Caco-2 (cell line): ENCODE measurements at regions not wholly inside any gene's neighbourhood (a gene's known extent, or its start where the extent isn't known, plus 50 kb on each side); places are given as distances from the start of the nearest gene placed in this dataset.
"Not testable (repeated sequence)": the region's sequence is repeated elsewhere in the genome, so short reads cannot be mapped to it uniquely, and the experiment has no call there.

ENCODE experiments used
- BruUV-seq: library from RNA; stranded (reverse); fragments of 400-500 nt; replicated peaks from 2 replicates; lab custom pipeline; 2021; lab: Mats Ljungman, UMichigan
- CTCF ChIA-PET: fragments of 300-600 bp; sonication (Branson Sonifier 250); formaldehyde crosslinking; loops from one replicate; lab custom pipeline; 2022; ENCODE audit warnings: antibody characterized with exemption; lab: Charles Lee
- POLR2A ChIA-PET: fragments of 300-600 bp; sonication (Branson Sonifier 250); formaldehyde crosslinking; loops from one replicate; lab custom pipeline; 2022; ENCODE audit warnings: antibody characterized with exemption; lab: Charles Lee
- DNase-seq, 2 experiments: peaks; one replicate each; pipeline versions ENCODE4 v3.0.0 to v3.0.0-alpha.2; 2020 to 2022
- H3K27me3 ChIP-seq: replicated peaks from 2 replicates; pipeline ENCODE4 v1.6.0; 2011; ENCODE audit warnings: low read length; ENCODE audit not compliant: control insufficient read depth, insufficient read depth
- H3K36me3 ChIP-seq: 2 replicates; pipeline ENCODE4 v1.5.1; 2011; ENCODE audit warnings: low read length; ENCODE audit not compliant: control insufficient read depth, insufficient read depth
- H3K4me1 ChIP-seq: fragments of 250-450 bp; sonication (Bioruptor Pico); 2 replicates; pipeline ENCODE4 v1.5.1; 2020; ENCODE audit warnings: mild to moderate bottlenecking
- H3K4me3 ChIP-seq: 2 replicates; pipeline ENCODE4 v1.5.1; 2011; ENCODE audit warnings: low read depth, mild to moderate bottlenecking, control low read depth, low read length
- H3K9me3 ChIP-seq: fragments of 250-450 bp; sonication (Bioruptor Pico); 2 replicates; pipeline ENCODE4 v1.5.1; 2020; ENCODE audit warnings: mild to moderate bottlenecking, moderate library complexity
- H3K27ac Mint-ChIP-seq: one replicate; pipeline ENCODE4 v1.8.0; 2022; ENCODE audit warnings: mixed read lengths; ENCODE audit not compliant: unreplicated experiment
- H3K27me3 Mint-ChIP-seq: one replicate; pipeline ENCODE4 v1.8.0; 2022; ENCODE audit warnings: mixed read lengths; ENCODE audit not compliant: insufficient read depth, unreplicated experiment
- H3K36me3 Mint-ChIP-seq: one replicate; pipeline ENCODE4 v1.8.0; 2022; ENCODE audit warnings: mild to moderate bottlenecking, mixed read lengths; ENCODE audit not compliant: insufficient read depth, unreplicated experiment
- H3K4me1 Mint-ChIP-seq: one replicate; pipeline ENCODE4 v1.8.0; 2022; ENCODE audit warnings: low read depth, mixed read lengths; ENCODE audit not compliant: unreplicated experiment
- H3K4me3 Mint-ChIP-seq: one replicate; pipeline ENCODE4 v1.8.0; 2022; ENCODE audit warnings: mild to moderate bottlenecking, moderate library complexity, mixed read lengths; ENCODE audit not compliant: unreplicated experiment
- H3K9me3 Mint-ChIP-seq: one replicate; pipeline ENCODE4 v1.8.0; 2022; ENCODE audit warnings: mixed read lengths; ENCODE audit not compliant: unreplicated experiment
- CTCF ChIP-seq, 2 experiments: fragments of 200-600 bp in 1 of 2; IDR thresholded peaks; 1 replicate in 1 of 2; 2 replicates in 1 of 2; pipeline versions ENCODE4 v1.5.1 to v1.8.0; 2011 to 2022; ENCODE audit warnings: antibody characterized with exemption in 1 of 2, control low read depth in 1 of 2, inconsistent platforms in 1 of 2, low read depth in 1 of 2, low read length in 1 of 2, mild to moderate bottlenecking in 1 of 2, moderate library complexity in 1 of 2; ENCODE audit not compliant: insufficient read depth in 1 of 2, severe bottlenecking in 1 of 2, unreplicated experiment in 1 of 2
- intact Hi-C: fragments of 100-400 bp; cut with micrococcal nuclease; formaldehyde crosslinking; loops from one replicate; pipeline ENCODE4 v1.10.0; 2022; ENCODE audit not compliant: unreplicated experiment

GRCh38 chr6:67475700-67476099 lies 1159.4 kb upstream of the ADGRB3 start:
- Mint-ChIP-seq H3K4me3 (no peak overlapping the region), H3K36me3 (no peaks in the 10 kb centered on the region), H3K27ac (no peak overlapping the region), H3K9me3 (no peaks in the 10 kb centered on the region), H3K4me1 (no peaks in the 10 kb centered on the region), H3K27me3 (no peaks in the 10 kb centered on the region)
- no peak overlapping the region for H3K4me3 ChIP-seq
- no peaks in the 10 kb centered on the region for H3K27me3 ChIP-seq
- no peaks in the 10 kb centered on the region for H3K9me3 ChIP-seq
- POLR2A ChIA-PET = no interaction called here
- intact Hi-C loops = no loop called here
- CTCF ChIA-PET = no interaction called here
- H3K36me3 ChIP-seq = no peaks in the 10 kb centered on the region
- no peak for TF ChIP-seq CTCF (IDR thresholded peaks at IDR 0.05; ENCODE audit: insufficient read depth in 1 of 2, low read depth in 1 of 2, low read length in 1 of 2, severe bottlenecking in 1 of 2, unreplicated experiment in 1 of 2)
- no peak for DNase-seq
- BruUV-seq = no TSS peak
- H3K4me1 ChIP-seq = no peaks in the 10 kb centered on the region

GRCh38 chr6:67467341-67467740 lies 1167.7 kb upstream of the ADGRB3 start:
- H3K4me1 ChIP-seq = no peaks in the 10 kb centered on the region
- H3K36me3 Mint-ChIP-seq = no peaks in the 10 kb centered on the region
- H3K9me3 ChIP-seq = no peaks in the 10 kb centered on the region
- no peak for DNase-seq
- H3K4me3 ChIP-seq = no peak overlapping the region
- no peak for TF ChIP-seq CTCF (IDR thresholded peaks at IDR 0.05; ENCODE audit: insufficient read depth in 1 of 2, low read depth in 1 of 2, low read length in 1 of 2, severe bottlenecking in 1 of 2, unreplicated experiment in 1 of 2)
- no peak overlapping the region for H3K4me3 Mint-ChIP-seq
- no peaks in the 10 kb centered on the region for H3K4me1 Mint-ChIP-seq
- H3K27me3 ChIP-seq = no peaks in the 10 kb centered on the region
- no TSS peak for BruUV-seq
- intact Hi-C loops = no loop called here
- ChIA-PET CTCF (no interaction called here), POLR2A (no interaction called here)
- H3K9me3 Mint-ChIP-seq = peaks cover 12% of the 10 kb centered on the region
- H3K27ac Mint-ChIP-seq = no peak overlapping the region
- H3K27me3 Mint-ChIP-seq = no peaks in the 10 kb centered on the region
- no peaks in the 10 kb centered on the region for H3K36me3 ChIP-seq

- H3K36me3 Mint-ChIP-seq, BruUV-seq, H3K4me3 Mint-ChIP-seq, H3K36me3 ChIP-seq, DNase-seq, H3K27me3 Mint-ChIP-seq, H3K4me3 ChIP-seq, intact Hi-C loops, H3K4me1 ChIP-seq, H3K9me3 ChIP-seq, H3K27ac Mint-ChIP-seq, H3K4me1 Mint-ChIP-seq, POLR2A ChIA-PET, CTCF ChIA-PET, H3K27me3 ChIP-seq: not testable (repeated sequence)
- peaks cover 29% of the 10 kb centered on the region for H3K9me3 Mint-ChIP-seq
Observed at GRCh38 chr6:67462725-67463124, 1172.4 kb upstream of the ADGRB3 start.

GRCh38 chr6:67459556-67459955 lies 1175.5 kb upstream of the ADGRB3 start:
- DNase-seq = no peak
- CTCF ChIA-PET = no interaction called here
- Mint-ChIP-seq H3K9me3 (peaks cover 19% of the 10 kb centered on the region), H3K4me3 (no peak overlapping the region), H3K27me3 (no peaks in the 10 kb centered on the region), H3K27ac (no peak overlapping the region), H3K4me1 (no peaks in the 10 kb centered on the region), H3K36me3 (no peaks in the 10 kb centered on the region)
- Histone ChIP-seq H3K27me3 (no peaks in the 10 kb centered on the region), H3K9me3 (no peaks in the 10 kb centered on the region), H3K4me1 (no peaks in the 10 kb centered on the region), H3K36me3 (no peaks in the 10 kb centered on the region), H3K4me3 (no peak overlapping the region)
- TF ChIP-seq CTCF (IDR thresholded peaks at IDR 0.05; ENCODE audit: insufficient read depth in 1 of 2, low read depth in 1 of 2, low read length in 1 of 2, severe bottlenecking in 1 of 2, unreplicated experiment in 1 of 2) = no peak
- POLR2A ChIA-PET = no interaction called here
- intact Hi-C loops = no loop called here
- BruUV-seq = no TSS peak
